Medulla oblongata (tissue), 1 donor: ENCODE measurements at regions not wholly inside any gene's neighbourhood (a gene's known extent, or its start where the extent isn't known, plus 50 kb on each side); places are given as distances from the start of the nearest gene placed in this dataset.

Experiments used
- DNase-seq: peaks from one replicate; pipeline ENCODE4 v3.0.0-alpha.2; 2015; ENCODE audit errors: extremely low spot score

- no peak for DNase-seq
Observed at GRCh38 chr20:19807946-19808330, 49.9 kb downstream of the RIN2 start.

GRCh38 chr20:19808498-19808897 is 50.4 kb downstream of the RIN2 start:
- no peak for DNase-seq

- no peak for DNase-seq
Observed at GRCh38 chr20:19809505-19809904, 51.4 kb downstream of the RIN2 start.

GRCh38 chr20:19811231-19811630 is 53.2 kb downstream of the RIN2 start:
- no peak for DNase-seq

- DNase-seq: no peak
Observed at GRCh38 chr20:19812056-19812455, 54.0 kb downstream of the RIN2 start.

GRCh38 chr20:19812696-19813095 is 54.6 kb downstream of the RIN2 start:
- DNase-seq: no peak

GRCh38 chr20:19813846-19814640 is 56.0 kb downstream of the RIN2 start:
- no peak for DNase-seq

- peak; percentile 44 for DNase-seq
Observed at GRCh38 chr20:19815553-19815991, 57.5 kb downstream of the RIN2 start.

GRCh38 chr20:19816386-19816785 is 58.3 kb downstream of the RIN2 start:
- DNase-seq: no peak

- no peak for DNase-seq
Observed at GRCh38 chr20:19817017-19817416, 59.0 kb downstream of the RIN2 start.

GRCh38 chr20:19819149-19819548 is 61.1 kb downstream of the RIN2 start:
- DNase-seq: no peak

- no peak for DNase-seq
Observed at GRCh38 chr20:19820555-19821211, 62.6 kb downstream of the RIN2 start.

GRCh38 chr20:19821606-19822005 is 63.5 kb downstream of the RIN2 start:
- no peak for DNase-seq

GRCh38 chr20:19823216-19823615 is 65.2 kb downstream of the RIN2 start:
- no peak for DNase-seq

GRCh38 chr20:19823971-19824370 is 65.9 kb downstream of the RIN2 start:
- no peak for DNase-seq

- no peak for DNase-seq
Observed at GRCh38 chr20:19824861-19825260, 66.8 kb downstream of the RIN2 start.

GRCh38 chr20:19826179-19826914 is 68.3 kb downstream of the RIN2 start:
- no peak for DNase-seq

GRCh38 chr20:19827818-19828217 is 69.8 kb downstream of the RIN2 start:
- no peak for DNase-seq

- DNase-seq: peak; percentile 71
Observed at GRCh38 chr20:19828232-19828631, 70.2 kb downstream of the RIN2 start.

GRCh38 chr20:19830211-19830785 is 72.2 kb downstream of the RIN2 start:
- no peak for DNase-seq

- DNase-seq: no peak
Observed at GRCh38 chr20:19832875-19833274, 74.8 kb downstream of the RIN2 start.

GRCh38 chr20:19833395-19833794 is 75.3 kb downstream of the RIN2 start:
- no peak for DNase-seq
